ENCODE measurements at regions not wholly inside any gene's neighbourhood (a gene's known extent, or its start where the extent isn't known, plus 50 kb on each side); places are given as distances from the start of the nearest gene placed in this dataset.

DNA sequence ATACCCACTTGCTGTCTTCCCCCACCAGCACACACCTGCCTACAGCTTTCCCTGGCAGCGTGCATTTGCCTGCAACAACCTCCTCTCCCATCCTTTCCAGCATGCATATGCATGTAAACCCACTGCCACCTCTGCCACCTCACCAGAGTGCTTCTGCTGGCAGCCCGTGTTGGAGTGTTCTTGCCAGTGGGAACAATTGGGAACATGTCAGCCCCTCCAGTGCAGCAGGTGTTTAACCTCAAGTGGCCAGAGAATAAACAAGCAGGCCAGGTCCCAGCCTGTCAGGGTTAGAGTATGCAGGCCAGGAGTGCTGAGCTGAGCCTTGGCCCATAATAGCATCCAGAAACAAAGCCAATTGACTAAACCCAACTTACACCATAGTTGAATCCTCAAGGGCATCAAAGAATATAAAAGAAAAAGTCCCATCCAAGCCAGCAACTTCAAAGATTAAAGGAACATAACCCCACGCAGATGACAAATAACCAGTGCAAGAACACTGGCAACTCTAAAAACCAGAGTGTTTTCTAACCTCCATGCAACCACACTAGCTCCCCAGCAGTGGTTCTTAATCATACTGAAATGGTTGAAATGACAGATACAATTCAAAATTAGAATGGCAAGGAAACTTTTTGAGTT is 1212.1 kb upstream of the CITED2 start:
- Histone ChIP-seq H3K4me3 (no peak overlapping the region), H3K27me3 (ENCODE audit: low read depth) (no peaks in the 10 kb centered on the region), H3K9me3 (no peaks in the 10 kb centered on the region), H3K36me3 (replicated peaks) (no peaks in the 10 kb centered on the region), H3K4me1 (no peaks in the 10 kb centered on the region)
- in situ Hi-C loops (cut with MboI; ENCODE audit: low sequenced_read_pairs): no loop called here
- no peak for DNase-seq (ENCODE audit: low spot score in 2 of 2)

DNA sequence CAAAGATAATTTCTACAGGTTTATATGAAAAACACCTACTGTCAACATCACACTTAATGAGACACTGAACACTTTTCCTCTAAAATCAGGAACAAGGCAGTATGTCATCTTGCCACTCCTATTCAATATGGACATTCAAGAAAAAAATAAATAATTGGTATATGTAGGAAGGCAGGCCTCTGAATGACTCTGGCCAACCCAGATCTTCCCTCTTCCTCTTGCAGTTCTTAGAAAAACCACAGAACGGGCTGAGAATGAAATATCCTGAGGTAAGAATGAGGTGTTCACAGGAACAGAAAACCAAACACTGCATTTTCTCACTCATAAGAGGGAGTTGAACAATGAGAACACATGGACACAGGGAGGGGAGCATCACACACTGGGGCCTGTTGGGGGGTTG is 1207.2 kb upstream of the CITED2 start:
- H3K4me3 ChIP-seq: no peak overlapping the region
- no peaks in the 10 kb centered on the region for H3K9me3 ChIP-seq
- in situ Hi-C loops (cut with MboI; ENCODE audit: low sequenced_read_pairs): no loop called here
- peaks cover 11% of the 10 kb centered on the region for H3K4me1 ChIP-seq
- H3K27me3 ChIP-seq (ENCODE audit: low read depth): no peaks in the 10 kb centered on the region
- DNase-seq (ENCODE audit: low spot score in 2 of 2): no peak
- H3K36me3 ChIP-seq (replicated peaks): no peaks in the 10 kb centered on the region

DNA sequence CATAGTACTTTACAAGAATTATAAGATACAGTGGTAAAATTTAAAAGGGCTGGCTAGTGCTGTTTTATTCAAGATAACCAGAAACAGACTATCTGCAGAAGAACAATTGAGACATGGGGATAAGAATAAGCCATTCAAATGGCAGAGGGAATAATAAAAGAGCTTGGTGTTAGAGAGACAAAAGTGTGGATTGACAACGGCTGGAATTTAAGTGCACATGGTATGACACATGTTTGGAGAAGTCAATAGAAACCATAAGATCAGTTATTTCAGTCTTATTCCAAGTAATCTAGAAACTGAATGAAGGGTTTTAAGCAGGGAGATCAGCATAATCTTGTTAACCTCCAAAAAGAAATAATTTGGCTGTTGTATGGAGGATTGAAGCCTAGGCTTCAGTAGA is 1205.5 kb upstream of the CITED2 start:
- no peak overlapping the region for H3K4me3 ChIP-seq
- H3K27me3 ChIP-seq (ENCODE audit: low read depth): no peaks in the 10 kb centered on the region
- H3K9me3 ChIP-seq: no peaks in the 10 kb centered on the region
- no peaks in the 10 kb centered on the region for H3K36me3 ChIP-seq (replicated peaks)
- peaks cover 11% of the 10 kb centered on the region for H3K4me1 ChIP-seq
- DNase-seq (ENCODE audit: low spot score in 2 of 2): peak; percentile 37 to 96
- in situ Hi-C loops (cut with MboI; ENCODE audit: low sequenced_read_pairs): no loop called here

DNA sequence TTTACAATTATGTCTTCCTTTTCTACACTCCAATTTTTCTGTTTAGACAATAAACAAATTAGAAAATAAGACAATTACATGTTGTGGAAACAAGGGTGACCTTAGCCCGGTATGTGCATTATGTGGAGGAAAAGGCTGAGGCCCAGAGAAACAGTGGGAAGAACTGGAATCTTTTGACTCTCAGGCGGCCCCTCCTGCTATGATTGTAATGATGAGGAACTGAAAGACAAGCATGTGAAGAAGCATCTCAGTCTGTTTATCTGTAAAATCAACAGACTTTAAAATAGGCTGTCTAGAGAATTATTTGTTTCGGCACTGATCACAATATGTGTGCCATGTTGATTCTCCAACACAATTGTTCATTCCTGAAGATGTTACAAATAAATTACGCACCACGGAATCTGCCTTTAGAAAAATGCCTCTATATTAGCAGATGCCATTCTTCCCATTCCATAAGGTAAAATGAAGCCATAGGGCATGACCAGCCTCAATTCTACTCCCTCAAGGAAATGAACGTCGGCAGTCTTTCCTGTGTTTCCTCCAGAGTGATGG is 1201.6 kb upstream of the CITED2 start:
- Histone ChIP-seq H3K36me3 (replicated peaks) (no peaks in the 10 kb centered on the region), H3K9me3 (no peaks in the 10 kb centered on the region), H3K4me3 (no peak overlapping the region), H3K27me3 (ENCODE audit: low read depth) (no peaks in the 10 kb centered on the region), H3K4me1 (peaks cover 19% of the 10 kb centered on the region)
- DNase-seq (ENCODE audit: low spot score in 2 of 2): no peak
- in situ Hi-C loops (cut with MboI; ENCODE audit: low sequenced_read_pairs): no loop called here

DNA sequence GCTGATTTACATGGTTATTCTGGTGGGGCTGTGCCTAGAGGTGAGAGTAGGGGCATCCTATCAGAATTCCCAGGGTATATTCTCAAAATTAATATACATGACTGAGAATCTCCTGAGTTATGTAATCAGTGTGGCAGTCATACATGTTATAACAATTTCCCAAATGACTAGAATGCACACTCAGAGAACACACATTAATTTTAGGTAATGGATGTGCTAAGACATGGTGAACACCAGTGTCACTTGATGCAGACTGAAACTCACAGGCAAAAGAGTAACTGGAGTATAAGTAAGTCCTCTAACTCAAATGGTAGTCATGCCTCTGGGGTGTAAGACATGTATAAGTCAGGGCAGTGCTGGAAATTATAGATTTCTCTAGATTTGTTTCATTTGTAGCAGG is 1198.4 kb upstream of the CITED2 start:
- no peak for DNase-seq (ENCODE audit: low spot score in 2 of 2)
- H3K4me1 ChIP-seq: peaks cover 8% of the 10 kb centered on the region; the same call in 1 of the 2 replicates
- in situ Hi-C loops (cut with MboI; ENCODE audit: low sequenced_read_pairs): no loop called here
- H3K4me3 ChIP-seq: no peak overlapping the region
- no peaks in the 10 kb centered on the region for H3K27me3 ChIP-seq (ENCODE audit: low read depth)
- H3K36me3 ChIP-seq (replicated peaks): no peaks in the 10 kb centered on the region
- no peaks in the 10 kb centered on the region for H3K9me3 ChIP-seq

DNA sequence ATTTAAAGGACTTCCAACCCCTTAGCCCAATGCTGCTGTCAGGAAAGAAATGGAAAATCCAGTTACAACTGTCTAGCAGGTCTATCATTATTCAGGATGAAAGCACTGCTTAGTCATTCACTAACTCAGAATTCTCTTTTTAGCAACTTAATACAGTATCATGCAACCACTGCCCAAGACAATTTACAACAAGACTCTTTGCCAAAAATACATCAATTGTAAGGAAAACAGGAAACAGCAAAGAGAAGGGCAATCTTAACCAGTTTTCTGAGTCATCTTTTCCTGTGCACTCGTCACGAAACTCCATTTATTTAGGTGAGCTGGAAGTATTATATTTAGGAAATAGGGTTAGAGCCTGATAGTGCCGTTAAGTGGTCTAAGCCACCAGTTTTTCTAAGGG is 1197.7 kb upstream of the CITED2 start:
- Histone ChIP-seq H3K27me3 (ENCODE audit: low read depth) (no peaks in the 10 kb centered on the region), H3K4me3 (no peak overlapping the region), H3K9me3 (no peaks in the 10 kb centered on the region), H3K4me1 (peaks cover 9% of the 10 kb centered on the region), H3K36me3 (replicated peaks) (no peaks in the 10 kb centered on the region)
- DNase-seq (ENCODE audit: low spot score in 2 of 2): no peak
- in situ Hi-C loops (cut with MboI; ENCODE audit: low sequenced_read_pairs): no loop called here

DNA sequence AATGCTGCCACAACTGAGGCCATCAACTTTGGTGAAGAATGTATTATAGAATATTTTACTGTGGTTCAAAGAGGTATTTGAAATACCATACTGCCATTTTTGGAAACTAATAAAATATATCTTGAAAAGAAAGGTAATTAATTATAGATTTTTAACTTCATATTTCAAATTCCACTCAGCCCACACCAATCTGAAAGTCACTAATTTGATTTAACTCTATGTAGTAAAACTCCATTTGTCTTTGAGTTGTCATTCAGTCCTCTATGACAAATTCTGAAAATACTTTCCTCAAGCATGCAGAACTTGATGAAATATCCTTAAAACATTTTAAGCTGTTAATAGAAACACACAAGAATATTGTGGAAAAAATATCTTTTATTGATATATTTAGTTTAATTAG is 1196.7 kb upstream of the CITED2 start:
- Histone ChIP-seq H3K36me3 (replicated peaks) (no peaks in the 10 kb centered on the region), H3K27me3 (ENCODE audit: low read depth) (no peaks in the 10 kb centered on the region), H3K4me3 (no peak overlapping the region), H3K9me3 (no peaks in the 10 kb centered on the region), H3K4me1 (peaks cover 19% of the 10 kb centered on the region)
- no peak for DNase-seq (ENCODE audit: low spot score in 2 of 2)
- in situ Hi-C loops (cut with MboI; ENCODE audit: low sequenced_read_pairs): no loop called here

DNA sequence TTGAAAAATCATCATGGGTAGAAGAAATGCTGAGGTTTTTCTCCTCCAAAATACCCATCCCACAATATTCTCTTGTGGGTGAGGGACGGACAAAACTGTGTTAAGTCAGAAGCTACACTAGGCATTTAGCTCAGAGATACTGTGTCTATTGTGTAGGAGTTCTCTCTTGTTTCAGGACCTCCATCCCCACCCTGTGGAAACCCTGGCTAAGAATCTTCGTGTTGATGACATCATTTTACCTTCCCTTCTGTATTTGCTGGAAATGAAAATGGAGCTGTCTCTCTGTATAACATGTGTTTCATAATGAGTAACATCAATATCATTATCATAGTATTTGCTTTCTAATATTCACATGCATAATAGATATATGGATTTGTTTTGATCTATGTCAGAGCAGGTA is 1193.0 kb upstream of the CITED2 start:
- in situ Hi-C loops (cut with MboI; ENCODE audit: low sequenced_read_pairs): no loop called here
- no peak for DNase-seq (ENCODE audit: low spot score in 2 of 2)
- Histone ChIP-seq H3K27me3 (ENCODE audit: low read depth) (no peaks in the 10 kb centered on the region), H3K9me3 (no peaks in the 10 kb centered on the region), H3K4me3 (no peak overlapping the region), H3K4me1 (peaks cover 19% of the 10 kb centered on the region), H3K36me3 (replicated peaks) (no peaks in the 10 kb centered on the region)

DNA sequence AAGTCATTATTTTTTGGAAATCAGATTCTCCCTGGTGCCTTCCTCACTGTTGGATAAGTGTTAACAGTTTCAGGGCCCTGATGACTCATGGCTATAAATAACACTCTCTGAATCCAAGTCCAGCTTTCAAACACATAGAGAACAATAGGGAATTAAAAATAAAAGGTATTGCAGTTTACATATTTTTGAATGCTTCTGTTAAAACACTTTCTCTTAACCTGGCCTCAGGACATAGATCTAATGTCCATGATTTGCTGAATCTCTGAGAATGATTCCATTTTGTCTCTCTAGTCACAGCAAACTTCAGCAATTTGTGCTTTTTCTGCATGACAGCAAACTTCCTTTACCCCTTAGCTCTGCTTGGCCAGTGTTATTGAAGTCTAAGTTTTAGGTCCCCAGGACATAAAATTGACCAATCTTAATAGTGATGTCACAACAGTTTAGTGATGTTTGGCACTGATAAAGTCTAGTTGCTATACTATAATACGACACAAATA is 1192.4 kb upstream of the CITED2 start:
- no peaks in the 10 kb centered on the region for H3K36me3 ChIP-seq (replicated peaks)
- H3K4me1 ChIP-seq: peaks cover 13% of the 10 kb centered on the region
- in situ Hi-C loops (cut with MboI; ENCODE audit: low sequenced_read_pairs): no loop called here
- peak in 1 of 2 experiments; percentile 71 for DNase-seq (ENCODE audit: low spot score in 2 of 2)
- no peaks in the 10 kb centered on the region for H3K27me3 ChIP-seq (ENCODE audit: low read depth)
- H3K9me3 ChIP-seq: no peaks in the 10 kb centered on the region
- H3K4me3 ChIP-seq: no peak overlapping the region

DNA sequence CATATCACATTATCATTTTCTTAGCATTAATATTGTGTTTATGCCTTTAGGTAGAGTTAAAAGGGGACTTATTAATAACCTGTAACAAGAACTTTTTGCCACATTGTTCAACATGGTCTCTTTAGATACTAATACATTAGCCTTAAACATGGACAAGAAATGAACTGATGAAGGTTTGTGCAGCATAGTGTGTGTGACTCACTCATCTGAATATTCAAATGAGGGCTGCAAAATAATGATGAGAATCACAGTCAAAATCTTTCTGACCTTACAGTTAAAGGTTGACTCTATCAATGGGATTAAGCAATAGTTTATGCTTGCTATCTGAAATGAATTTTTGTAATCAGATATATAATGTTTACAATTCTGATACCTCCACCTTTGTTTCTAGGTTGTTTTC is 1189.3 kb upstream of the CITED2 start:
- no peaks in the 10 kb centered on the region for H3K9me3 ChIP-seq
- in situ Hi-C loops (cut with MboI; ENCODE audit: low sequenced_read_pairs): no loop called here
- no peak overlapping the region for H3K4me3 ChIP-seq
- no peaks in the 10 kb centered on the region for H3K27me3 ChIP-seq (ENCODE audit: low read depth)
- no peaks in the 10 kb centered on the region for H3K36me3 ChIP-seq (replicated peaks)
- H3K4me1 ChIP-seq: peaks cover 13% of the 10 kb centered on the region
- no peak for DNase-seq (ENCODE audit: low spot score in 2 of 2)

DNA sequence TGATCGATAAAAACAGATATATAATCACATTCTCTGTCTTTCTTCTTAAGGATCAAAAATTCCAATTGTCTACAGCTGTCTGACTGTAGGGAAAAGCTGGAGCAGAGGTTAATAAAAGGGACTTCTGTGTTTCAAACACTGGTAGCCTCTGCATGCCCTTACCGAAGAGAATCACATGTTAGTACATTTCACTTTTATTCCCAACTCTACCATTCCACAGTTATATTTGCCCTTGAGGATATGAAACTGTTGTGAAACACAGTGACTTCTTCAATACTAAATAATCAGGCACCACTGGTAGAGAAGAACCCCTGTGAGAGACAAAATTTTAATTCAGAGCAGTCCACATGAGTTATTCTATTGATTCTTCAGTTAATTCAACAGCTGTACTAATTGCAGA is 1187.3 kb upstream of the CITED2 start:
- H3K9me3 ChIP-seq: no peaks in the 10 kb centered on the region
- no peak overlapping the region for H3K4me3 ChIP-seq
- in situ Hi-C loops (cut with MboI; ENCODE audit: low sequenced_read_pairs): no loop called here
- peaks cover 7% of the 10 kb centered on the region for H3K4me1 ChIP-seq
- no peaks in the 10 kb centered on the region for H3K36me3 ChIP-seq (replicated peaks)
- no peak for DNase-seq (ENCODE audit: low spot score in 2 of 2)
- H3K27me3 ChIP-seq (ENCODE audit: low read depth): no peaks in the 10 kb centered on the region

DNA sequence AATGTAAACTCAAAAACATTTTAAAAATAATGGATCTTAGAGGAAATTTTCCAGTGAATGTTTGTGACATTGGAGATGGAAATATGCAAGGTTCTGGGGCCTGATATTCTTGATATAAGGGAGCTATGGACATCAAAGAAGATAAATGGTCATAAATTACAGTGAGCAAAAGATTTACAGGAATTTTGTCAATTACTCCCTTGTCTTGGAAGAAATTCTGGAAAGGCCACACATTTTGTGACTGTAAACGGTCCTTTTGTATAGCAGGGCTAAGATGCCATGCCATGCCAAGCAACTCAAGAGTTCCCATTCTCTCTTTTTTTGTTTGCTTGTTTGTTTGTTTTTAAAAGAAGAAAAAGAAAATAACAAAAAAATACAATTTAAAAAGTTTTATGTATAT is 1186.2 kb upstream of the CITED2 start:
- DNase-seq (ENCODE audit: low spot score in 2 of 2): no peak
- Histone ChIP-seq H3K4me1 (no peaks in the 10 kb centered on the region; the same call in 1 of the 2 replicates), H3K4me3 (no peak overlapping the region), H3K36me3 (replicated peaks) (no peaks in the 10 kb centered on the region), H3K27me3 (ENCODE audit: low read depth) (no peaks in the 10 kb centered on the region), H3K9me3 (no peaks in the 10 kb centered on the region)
- in situ Hi-C loops (cut with MboI; ENCODE audit: low sequenced_read_pairs): no loop called here

DNA sequence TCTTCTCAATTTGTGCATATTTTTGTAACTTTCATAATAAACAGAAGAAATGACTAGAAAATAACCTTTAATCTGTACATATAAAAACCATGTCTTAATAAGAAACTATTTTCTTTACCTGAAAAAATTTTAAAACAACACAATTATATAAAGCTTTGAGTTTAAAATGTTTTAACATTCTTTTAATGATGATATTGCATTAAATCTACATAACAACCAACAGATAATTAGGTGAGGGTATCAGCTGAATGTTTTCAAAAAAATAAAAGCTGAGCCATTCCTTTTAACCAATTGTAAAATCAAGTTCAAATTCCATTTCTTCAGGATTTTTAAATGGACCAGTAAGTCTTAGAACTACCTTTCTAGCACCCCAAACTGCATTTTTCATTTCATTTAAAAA is 1185.0 kb upstream of the CITED2 start:
- no peak for DNase-seq (ENCODE audit: low spot score in 2 of 2)
- no peaks in the 10 kb centered on the region for H3K27me3 ChIP-seq (ENCODE audit: low read depth)
- no peaks in the 10 kb centered on the region for H3K4me1 ChIP-seq
- in situ Hi-C loops (cut with MboI; ENCODE audit: low sequenced_read_pairs): no loop called here
- H3K9me3 ChIP-seq: no peaks in the 10 kb centered on the region
- no peak overlapping the region for H3K4me3 ChIP-seq
- no peaks in the 10 kb centered on the region for H3K36me3 ChIP-seq (replicated peaks)

DNA sequence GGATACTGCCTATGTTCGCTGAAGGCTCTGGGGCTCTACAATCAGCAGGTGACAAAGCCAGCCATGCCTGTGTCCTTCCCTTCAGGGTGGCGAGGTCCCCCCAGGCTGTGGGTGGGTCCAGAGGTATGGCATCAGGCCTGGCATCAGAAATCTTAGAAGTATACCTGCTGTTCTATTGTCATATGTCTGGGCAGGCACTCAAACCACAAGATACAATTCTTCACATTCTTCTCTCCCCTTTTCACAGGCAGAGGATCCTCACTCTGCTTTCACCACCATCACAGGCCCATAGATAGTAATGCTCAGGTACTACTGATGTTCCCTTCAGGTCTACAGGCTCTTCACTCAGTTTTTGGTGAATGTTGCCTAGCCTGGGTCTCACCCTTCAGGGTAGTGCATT is 1180.0 kb upstream of the CITED2 start:
- Histone ChIP-seq H3K4me1 (no peaks in the 10 kb centered on the region), H3K36me3 (replicated peaks) (no peaks in the 10 kb centered on the region), H3K4me3 (no peak overlapping the region), H3K27me3 (ENCODE audit: low read depth) (no peaks in the 10 kb centered on the region), H3K9me3 (no peaks in the 10 kb centered on the region)
- in situ Hi-C loops (cut with MboI; ENCODE audit: low sequenced_read_pairs): no loop called here
- no peak for DNase-seq (ENCODE audit: low spot score in 2 of 2)

DNA sequence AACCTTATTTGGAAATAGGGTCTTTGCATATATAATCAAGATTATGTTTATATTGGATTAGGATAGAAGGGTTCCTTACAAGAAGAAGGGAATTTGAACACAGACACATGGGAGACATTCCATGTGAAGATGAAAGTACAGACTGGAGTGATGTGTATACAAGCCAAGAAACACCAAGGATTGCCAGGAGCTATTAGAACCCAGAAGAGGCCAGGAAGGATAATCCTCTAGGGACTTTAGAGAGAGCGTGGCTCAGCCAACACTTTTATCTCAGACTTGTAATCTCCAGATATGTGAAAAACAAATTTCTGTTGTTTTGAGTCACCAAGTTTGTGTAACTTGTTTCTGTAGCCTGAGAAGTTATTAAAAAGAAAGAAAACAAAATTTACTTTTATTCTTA is 1173.9 kb upstream of the CITED2 start:
- no peak for DNase-seq (ENCODE audit: low spot score in 2 of 2)
- no peaks in the 10 kb centered on the region for H3K27me3 ChIP-seq (ENCODE audit: low read depth)
- H3K4me1 ChIP-seq: peaks cover under 1% of the 10 kb centered on the region; the same call in 1 of the 2 replicates
- H3K4me3 ChIP-seq: no peak overlapping the region
- H3K9me3 ChIP-seq: no peaks in the 10 kb centered on the region
- no peaks in the 10 kb centered on the region for H3K36me3 ChIP-seq (replicated peaks)
- in situ Hi-C loops (cut with MboI; ENCODE audit: low sequenced_read_pairs): no loop called here
